Mononuclear cell (primary cell): ENCODE measurements at regions not wholly inside any gene's neighbourhood (a gene's known extent, or its start where the extent isn't known, plus 50 kb on each side); places are given as distances from the start of the nearest gene placed in this dataset.

Source experiments
- H3K27me3 ChIP-seq: 2 replicates; pipeline ENCODE4 v1.6.0; 2011; ENCODE audit warnings: low read length, control low read depth; ENCODE audit not compliant: insufficient read depth
- H3K4me1 ChIP-seq: 2 replicates; pipeline ENCODE4 v1.5.1; 2011; ENCODE audit warnings: mild to moderate bottlenecking, low read length, control low read depth; ENCODE audit not compliant: insufficient read depth
- H3K4me3 ChIP-seq: 2 replicates; pipeline ENCODE4 v1.5.1; 2011; ENCODE audit warnings: mild to moderate bottlenecking, low read length, moderate library complexity
- H3K9me3 ChIP-seq: 2 replicates; pipeline ENCODE4 v1.5.1; 2011; ENCODE audit warnings: low read depth, mild to moderate bottlenecking, control low read depth, low read length

- H3K4me1 ChIP-seq, result no peaks in the 10 kb centered on the region
- no peaks in the 10 kb centered on the region for H3K27me3 ChIP-seq
- no peaks in the 10 kb centered on the region for H3K9me3 ChIP-seq
- H3K4me3 ChIP-seq, result no peak overlapping the region
These were observed 857.6 kb downstream of the TLE1 start for GRCh38 chr9:80831751-80832150.

GRCh38 chr9:80811656-80812055, 877.7 kb downstream of the TLE1 start:
- H3K4me3 ChIP-seq, result no peak overlapping the region
- H3K9me3 ChIP-seq, result no peaks in the 10 kb centered on the region
- H3K4me1 ChIP-seq, result no peaks in the 10 kb centered on the region
- no peaks in the 10 kb centered on the region for H3K27me3 ChIP-seq

- Histone ChIP-seq H3K27me3 (no peaks in the 10 kb centered on the region), H3K9me3 (no peaks in the 10 kb centered on the region), H3K4me3 (no peak overlapping the region), H3K4me1 (no peaks in the 10 kb centered on the region)
These were observed 878.3 kb downstream of the TLE1 start for GRCh38 chr9:80811003-80811402.

GRCh38 chr9:80806671-80807070, 882.7 kb downstream of the TLE1 start:
- Histone ChIP-seq H3K9me3 (no peaks in the 10 kb centered on the region), H3K4me3 (no peak overlapping the region), H3K4me1 (no peaks in the 10 kb centered on the region), H3K27me3 (no peaks in the 10 kb centered on the region)

DNA sequence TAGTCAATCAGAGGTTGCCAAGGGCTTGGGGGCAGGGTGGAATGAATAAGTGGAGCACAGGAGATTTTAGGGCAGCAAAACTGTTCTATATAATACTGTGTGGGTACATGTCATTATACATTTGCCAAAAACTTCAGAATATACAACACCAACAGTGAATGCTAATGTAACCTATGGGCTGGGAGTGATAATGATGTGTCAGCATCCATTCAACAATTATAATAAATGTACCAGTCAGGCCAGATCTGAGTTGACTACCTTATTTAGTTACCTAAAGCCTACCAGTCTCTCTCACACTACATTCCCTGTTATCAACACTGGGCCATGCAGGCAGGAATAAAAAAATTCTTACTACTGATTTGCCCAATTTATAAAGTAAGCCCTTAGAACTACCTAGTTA, 884.5 kb downstream of the TLE1 start:
- H3K9me3 ChIP-seq, result no peaks in the 10 kb centered on the region
- H3K4me3 ChIP-seq, result no peak overlapping the region
- H3K4me1 ChIP-seq, result no peaks in the 10 kb centered on the region
- no peaks in the 10 kb centered on the region for H3K27me3 ChIP-seq

GRCh38 chr9:80797831-80798688, 891.3 kb downstream of the TLE1 start:
- H3K4me3 ChIP-seq, result no peak overlapping the region
- H3K9me3 ChIP-seq, result no peaks in the 10 kb centered on the region
- H3K27me3 ChIP-seq, result no peaks in the 10 kb centered on the region
- H3K4me1 ChIP-seq, result no peaks in the 10 kb centered on the region

- Histone ChIP-seq H3K27me3 (no peaks in the 10 kb centered on the region), H3K4me3 (no peak overlapping the region)
These were observed 892.1 kb downstream of the TLE1 start for GRCh38 chr9:80797101-80797829.

DNA sequence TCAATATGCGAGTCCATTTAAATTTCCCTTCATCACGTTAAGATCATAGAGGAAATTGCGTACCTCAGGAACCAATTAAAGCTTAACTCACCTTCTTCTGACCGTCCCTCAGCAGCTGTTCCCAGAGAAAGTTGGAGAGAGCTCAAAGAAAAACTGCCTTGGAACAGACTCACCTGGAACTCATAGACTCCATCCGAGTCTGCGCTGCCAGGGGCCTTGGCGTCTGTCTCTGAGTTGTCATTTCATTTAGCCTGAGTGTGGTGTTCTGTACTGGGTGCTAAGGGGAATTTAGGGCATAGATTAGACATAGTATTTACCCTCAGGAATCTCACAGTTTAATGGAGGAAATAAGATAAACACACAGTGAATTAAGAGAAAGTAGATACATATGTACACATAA, 892.7 kb downstream of the TLE1 start:
- no peaks in the 10 kb centered on the region for H3K4me1 ChIP-seq
- H3K4me3 ChIP-seq, result no peak overlapping the region
- H3K27me3 ChIP-seq, result no peaks in the 10 kb centered on the region
- no peaks in the 10 kb centered on the region for H3K9me3 ChIP-seq

More at GRCh38 chr9:80797101-80797829, 892.1 kb downstream of the TLE1 start:
- H3K9me3 ChIP-seq, result no peaks in the 10 kb centered on the region
- H3K4me1 ChIP-seq, result no peaks in the 10 kb centered on the region

GRCh38 chr9:80794197-80794596, 895.1 kb downstream of the TLE1 start:
- Histone ChIP-seq H3K9me3 (no peaks in the 10 kb centered on the region), H3K27me3 (no peaks in the 10 kb centered on the region), H3K4me1 (no peaks in the 10 kb centered on the region), H3K4me3 (no peak overlapping the region)

DNA sequence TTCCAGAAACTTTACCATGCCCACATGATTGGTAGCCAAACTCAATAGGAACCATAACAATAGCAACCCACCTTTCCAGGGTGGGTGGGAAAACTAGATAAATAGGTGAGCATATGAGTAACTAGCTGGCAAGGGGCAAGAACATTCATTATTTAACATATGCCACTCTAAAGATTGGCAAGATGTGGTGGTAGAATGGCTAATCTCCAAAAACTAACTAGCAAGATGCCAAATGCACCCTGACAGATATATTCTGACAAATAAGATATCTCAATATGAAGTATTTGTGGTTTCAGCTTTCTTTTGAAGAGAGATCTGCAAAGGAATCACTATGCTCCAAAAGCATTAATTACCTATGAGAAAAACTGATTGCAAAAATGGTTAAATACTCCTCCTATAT, 895.6 kb downstream of the TLE1 start:
- Histone ChIP-seq H3K27me3 (no peaks in the 10 kb centered on the region), H3K4me1 (no peaks in the 10 kb centered on the region), H3K4me3 (no peak overlapping the region), H3K9me3 (no peaks in the 10 kb centered on the region)

DNA sequence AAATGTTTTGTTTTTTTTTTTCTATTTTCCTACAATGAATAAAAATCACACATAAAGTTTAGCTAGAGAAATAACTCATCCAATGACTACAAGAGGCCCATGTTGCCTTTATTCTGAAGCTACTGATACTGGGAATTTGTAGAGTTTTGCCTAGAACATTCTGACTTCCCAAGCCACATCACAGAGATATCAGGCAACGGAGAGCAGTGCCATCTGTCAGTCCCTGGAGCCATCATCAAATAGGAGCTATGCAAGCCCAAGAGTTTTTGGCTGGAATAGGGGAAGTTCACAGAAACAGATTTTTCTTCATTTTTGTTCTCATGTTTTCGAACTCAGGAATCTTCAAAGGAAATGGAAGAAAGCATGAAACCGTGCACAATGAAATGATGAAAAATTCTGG, 896.6 kb downstream of the TLE1 start:
- Histone ChIP-seq H3K4me3 (no peak overlapping the region), H3K9me3 (no peaks in the 10 kb centered on the region), H3K4me1 (no peaks in the 10 kb centered on the region), H3K27me3 (no peaks in the 10 kb centered on the region)

- Histone ChIP-seq H3K27me3 (no peaks in the 10 kb centered on the region), H3K4me1 (no peaks in the 10 kb centered on the region)
These were observed 897.5 kb downstream of the TLE1 start for GRCh38 chr9:80791836-80792235.

DNA sequence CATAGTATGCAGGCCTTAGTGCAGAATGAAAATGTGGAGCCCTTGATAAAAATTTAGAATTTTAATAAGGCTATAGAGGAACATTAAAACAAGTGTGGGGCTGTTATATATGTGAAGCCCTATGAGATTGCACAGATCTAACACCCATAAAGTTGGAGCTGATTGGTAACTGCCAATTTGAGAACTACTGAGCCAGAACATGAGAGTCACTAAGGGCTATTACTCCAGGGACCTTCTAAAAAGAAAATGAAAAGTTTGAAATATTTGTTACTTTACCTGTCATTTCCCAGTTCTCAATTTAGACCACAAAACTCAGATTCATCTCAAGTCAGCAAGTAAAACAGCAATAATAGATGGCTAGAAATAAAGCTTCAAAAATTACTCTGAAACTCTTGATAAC, 898.6 kb downstream of the TLE1 start:
- H3K9me3 ChIP-seq, result no peaks in the 10 kb centered on the region
- no peaks in the 10 kb centered on the region for H3K27me3 ChIP-seq
- no peak overlapping the region for H3K4me3 ChIP-seq
- no peaks in the 10 kb centered on the region for H3K4me1 ChIP-seq

More at GRCh38 chr9:80791836-80792235, 897.5 kb downstream of the TLE1 start:
- Histone ChIP-seq H3K4me3 (no peak overlapping the region), H3K9me3 (no peaks in the 10 kb centered on the region)

DNA sequence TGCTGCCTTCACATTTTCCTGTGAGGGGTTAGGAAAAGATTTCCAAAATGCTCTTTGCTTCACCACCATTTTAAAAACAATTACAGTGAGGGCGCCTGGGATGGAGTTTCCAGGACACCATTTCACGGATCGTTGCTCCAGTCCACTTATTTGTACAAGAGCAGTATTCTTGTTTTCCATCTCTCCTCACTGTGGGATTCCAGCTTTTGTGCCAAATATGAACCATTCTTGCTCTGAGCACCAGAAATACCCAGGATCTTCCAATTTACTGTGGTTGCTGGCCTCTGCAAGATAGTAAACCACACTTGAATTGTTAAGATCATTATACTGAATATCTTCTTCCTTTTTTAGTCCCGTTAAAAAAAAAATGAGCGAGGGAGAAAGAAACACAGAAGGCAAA, 899.5 kb downstream of the TLE1 start:
- Histone ChIP-seq H3K27me3 (no peaks in the 10 kb centered on the region), H3K4me3 (no peak overlapping the region), H3K4me1 (no peaks in the 10 kb centered on the region), H3K9me3 (no peaks in the 10 kb centered on the region)

- Histone ChIP-seq H3K4me3 (no peak overlapping the region), H3K4me1 (no peaks in the 10 kb centered on the region), H3K9me3 (no peaks in the 10 kb centered on the region), H3K27me3 (no peaks in the 10 kb centered on the region)
These were observed 901.7 kb downstream of the TLE1 start for GRCh38 chr9:80787636-80788035.

- Histone ChIP-seq H3K4me1 (no peaks in the 10 kb centered on the region), H3K9me3 (no peaks in the 10 kb centered on the region), H3K4me3 (no peak overlapping the region), H3K27me3 (no peaks in the 10 kb centered on the region)
These were observed 904.7 kb downstream of the TLE1 start for GRCh38 chr9:80784647-80785046.
